ENCODE measurements at regions not wholly inside any gene's neighbourhood (a gene's known extent, or its start where the extent isn't known, plus 50 kb on each side); places are given as distances from the start of the nearest gene placed in this dataset.
"Not testable (repeated sequence)": the region's sequence is repeated elsewhere in the genome, so short reads cannot be mapped to it uniquely, and the experiment has no call there.

- DNase-seq: no peak
These were observed 1353.2 kb downstream of the AACS start for GRCh38 chr12:126418400-126418799.

DNA sequence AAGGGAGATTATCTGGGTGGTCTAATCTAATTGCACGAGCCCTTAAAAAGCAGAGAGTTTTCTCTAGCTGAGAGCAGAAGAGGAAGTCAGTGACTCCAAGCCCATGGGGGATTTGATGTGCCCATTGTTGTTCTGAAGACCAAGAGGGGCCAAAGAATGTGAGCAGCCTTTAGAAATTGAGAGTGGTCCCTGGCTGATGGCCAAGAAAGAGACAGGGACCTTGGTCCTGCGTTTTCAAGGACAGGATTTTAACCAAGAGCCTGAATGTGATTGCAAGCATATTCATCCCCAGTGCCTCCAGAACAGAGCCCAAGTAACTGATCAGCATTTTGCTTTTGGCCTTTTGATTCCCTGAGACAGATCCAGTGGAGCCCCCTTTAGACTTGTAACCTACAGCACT lies 1353.9 kb downstream of the AACS start:
- no peak for DNase-seq

DNA sequence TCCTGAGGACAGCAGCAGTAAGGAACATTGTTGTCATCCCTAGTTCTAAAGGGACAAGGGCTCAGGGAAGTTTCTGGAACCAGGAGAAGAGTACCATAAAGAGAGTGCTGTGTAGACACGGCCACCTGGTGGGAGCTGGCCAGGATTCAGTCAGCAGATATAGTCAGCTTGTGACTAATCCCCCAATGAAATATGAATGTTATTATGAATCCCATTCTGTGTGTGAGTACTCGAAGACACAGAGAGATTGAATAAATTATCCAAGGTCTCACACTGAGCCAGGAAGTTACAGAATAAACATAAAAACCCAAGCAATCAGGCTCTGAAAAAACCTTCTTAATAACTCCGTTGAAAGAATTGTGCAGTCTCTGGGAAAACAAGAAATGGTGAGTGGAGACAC lies 1359.5 kb downstream of the AACS start:
- DNase-seq: no peak

DNA sequence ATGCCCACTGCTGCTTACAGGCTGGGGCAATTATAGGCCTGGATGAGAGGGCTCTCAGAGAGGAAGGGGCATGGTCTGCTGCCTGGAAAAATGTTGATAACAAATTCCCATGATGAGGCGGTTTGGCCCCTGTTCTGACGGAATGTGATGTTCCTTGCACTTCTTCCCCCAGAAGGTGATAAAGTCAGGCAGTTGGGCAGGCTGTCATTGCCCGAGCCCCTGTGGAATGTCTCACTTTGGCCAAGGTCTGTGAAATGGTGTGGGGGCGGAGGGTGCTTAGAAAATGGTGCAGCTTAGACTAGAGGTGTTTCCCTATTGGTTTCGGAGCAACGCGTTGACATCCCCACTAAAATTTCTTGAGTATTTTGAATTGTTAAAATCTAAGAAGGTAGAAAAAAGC lies 1360.0 kb downstream of the AACS start:
- DNase-seq: no peak

DNA sequence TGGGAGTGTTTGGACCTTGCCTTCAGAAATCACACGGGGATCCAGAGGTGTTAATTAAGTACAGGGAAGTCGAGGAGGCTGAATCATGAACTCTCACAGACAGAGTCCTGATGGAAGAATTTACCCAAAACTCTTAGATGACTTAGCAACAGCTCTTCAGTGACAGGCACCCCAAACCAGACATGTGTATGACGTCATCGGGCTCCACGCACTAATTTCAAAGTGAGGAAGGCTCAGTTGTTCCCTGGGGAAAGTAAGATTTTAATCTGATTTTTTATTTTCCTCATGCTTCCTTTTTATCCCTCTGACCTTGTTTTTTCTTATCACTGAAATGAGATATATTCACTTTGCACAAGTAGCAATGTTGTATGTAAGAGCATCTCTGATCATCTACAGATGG lies 1363.5 kb downstream of the AACS start:
- no peak for DNase-seq

GRCh38 chr12:126430921-126431320 lies 1365.7 kb downstream of the AACS start:
- DNase-seq: no peak

DNA sequence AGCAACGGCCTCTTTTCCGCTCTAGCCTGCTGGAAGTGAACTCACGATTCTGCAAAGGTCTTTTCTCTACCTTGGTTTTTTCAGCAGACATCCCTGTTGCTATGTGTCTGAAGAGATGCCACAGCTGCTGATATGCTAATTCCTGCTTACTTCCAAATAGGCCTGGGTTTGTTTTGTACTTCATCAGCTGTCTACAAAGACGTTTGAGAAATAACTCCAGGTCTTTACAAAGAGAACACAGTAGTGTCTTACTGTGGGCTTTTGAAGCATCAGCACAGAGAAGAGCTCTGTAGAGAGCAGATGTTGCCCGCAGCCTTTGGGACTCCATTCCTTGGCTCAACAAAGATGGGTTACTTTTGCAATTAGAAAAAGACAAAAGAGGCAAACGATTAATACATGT lies 1366.5 kb downstream of the AACS start:
- DNase-seq: no peak

- no peak for DNase-seq
These were observed 1367.5 kb downstream of the AACS start for GRCh38 chr12:126432780-126433179.

GRCh38 chr12:126434412-126434985 lies 1369.3 kb downstream of the AACS start:
- no peak for DNase-seq

GRCh38 chr12:126436041-126436440 lies 1370.8 kb downstream of the AACS start:
- no peak for DNase-seq

GRCh38 chr12:126437934-126438333 lies 1372.7 kb downstream of the AACS start:
- DNase-seq: no peak

DNA sequence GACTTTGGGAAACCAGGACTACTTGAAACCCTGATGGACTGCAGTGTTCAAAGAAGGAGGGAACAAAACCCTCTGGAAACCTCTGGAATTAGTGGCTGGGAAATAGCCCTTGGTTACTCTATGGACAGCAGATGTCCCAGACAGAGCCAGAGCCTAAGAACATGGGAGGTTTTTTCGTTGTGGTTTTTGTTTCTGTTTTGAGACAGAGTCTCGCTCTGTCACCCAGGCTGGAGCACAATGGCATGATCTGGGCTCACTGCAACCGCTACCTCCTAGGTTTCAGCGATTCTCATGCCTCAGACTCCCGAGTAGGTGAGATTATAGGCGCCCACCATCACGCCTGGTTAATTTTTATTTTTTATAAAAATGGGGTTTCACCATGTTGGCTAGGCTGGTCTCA lies 1378.7 kb downstream of the AACS start:
- DNase-seq: no peak

DNA sequence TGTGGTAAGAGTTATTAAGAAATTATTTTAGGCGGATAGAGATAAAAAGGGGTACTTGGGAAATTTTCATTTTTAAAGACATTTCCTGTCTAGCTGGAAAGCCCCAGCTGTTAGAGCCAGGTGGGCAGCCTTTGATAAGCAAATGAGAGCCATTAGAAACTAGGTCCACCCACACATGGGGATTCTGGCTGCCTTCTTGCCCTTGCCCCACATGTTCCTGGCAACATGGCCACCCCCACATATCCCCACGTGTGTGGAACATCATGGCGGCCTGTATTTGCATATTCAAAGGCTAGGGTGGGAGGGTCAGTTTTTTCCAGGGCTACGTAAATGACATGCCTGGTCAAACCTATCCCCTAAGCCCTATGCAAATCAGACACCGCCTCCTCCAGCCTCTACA lies 1382.1 kb downstream of the AACS start:
- DNase-seq: no peak

DNA sequence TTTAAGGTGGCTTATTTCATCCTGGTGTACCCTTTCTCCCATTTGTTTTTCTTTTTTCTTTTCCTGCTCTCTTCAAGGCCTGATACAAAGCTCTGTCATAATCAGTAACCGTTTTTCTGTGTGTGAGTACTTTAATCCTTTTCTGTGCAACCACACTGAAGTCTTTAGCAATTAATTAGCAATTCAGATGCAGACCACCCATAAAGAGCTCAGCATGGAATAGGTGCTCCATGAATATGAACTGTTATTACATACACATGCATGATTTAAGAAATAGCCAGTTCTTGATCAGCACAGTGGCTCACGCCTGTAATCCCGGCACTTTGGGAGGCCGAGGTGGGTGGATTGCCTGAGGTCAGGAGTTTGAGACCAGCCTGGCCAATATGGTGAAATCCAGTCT lies 1386.6 kb downstream of the AACS start:
- DNase-seq: no peak

- not testable (repeated sequence) for DNase-seq
These were observed 1387.5 kb downstream of the AACS start for GRCh38 chr12:126452686-126453085.

DNA sequence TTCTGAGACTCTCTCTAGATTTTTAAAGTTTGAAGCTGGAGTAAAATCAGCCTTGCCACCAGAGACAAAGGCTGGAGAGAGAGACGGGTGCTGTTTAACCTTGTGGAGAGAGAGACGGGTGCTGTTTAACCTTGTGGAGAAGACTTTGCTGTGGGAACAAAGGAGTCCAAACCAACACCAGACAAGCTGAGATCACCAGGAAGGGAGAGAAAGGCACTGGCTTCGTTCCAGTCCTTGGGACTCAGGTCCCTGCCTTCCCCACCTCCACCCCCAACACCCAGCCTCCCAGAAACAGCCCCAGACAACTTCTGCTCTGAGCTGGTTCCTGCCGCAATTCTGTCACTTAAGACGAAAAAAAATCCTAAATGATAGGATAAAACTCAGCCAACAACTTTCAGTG lies 1389.3 kb downstream of the AACS start:
- DNase-seq: no peak

DNA sequence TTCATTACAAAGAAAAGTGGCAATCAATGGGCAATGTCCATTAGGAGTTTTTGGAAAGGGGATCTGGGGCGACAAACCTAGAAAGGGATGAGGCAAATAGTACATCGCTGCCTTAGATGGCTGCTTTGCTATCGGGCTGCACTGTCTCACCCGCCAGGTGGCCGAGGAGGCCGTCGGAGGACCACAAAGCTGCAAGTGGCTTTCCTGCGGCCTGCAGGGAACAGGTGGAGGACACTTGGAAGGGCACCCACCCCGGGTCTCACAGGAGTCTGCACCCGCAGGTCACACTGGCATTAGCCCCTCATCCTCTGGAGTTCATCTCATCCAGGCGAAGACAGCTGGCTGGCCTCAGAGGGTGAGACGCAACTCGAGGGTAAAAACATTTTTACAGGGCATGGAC lies 1392.5 kb downstream of the AACS start:
- no peak for DNase-seq

DNA sequence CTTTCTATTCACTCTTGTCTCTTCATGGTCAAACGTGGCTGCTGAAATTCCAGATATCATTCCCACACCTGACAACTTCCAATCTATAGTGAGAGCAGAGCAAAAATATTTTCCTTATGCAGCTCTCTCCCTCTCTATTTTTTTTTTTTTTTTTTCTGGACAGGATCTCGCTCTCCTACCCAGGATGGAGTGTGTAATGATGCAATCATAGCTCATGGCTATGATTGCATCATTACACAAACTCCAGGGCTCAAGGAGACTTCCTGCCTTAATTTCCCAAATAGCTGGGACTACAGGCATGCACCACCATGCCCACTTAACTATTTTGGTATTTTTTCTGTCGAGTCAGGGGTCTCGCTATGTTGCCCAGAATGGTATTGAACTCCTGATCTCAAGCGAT lies 1398.9 kb downstream of the AACS start:
- no peak for DNase-seq

DNA sequence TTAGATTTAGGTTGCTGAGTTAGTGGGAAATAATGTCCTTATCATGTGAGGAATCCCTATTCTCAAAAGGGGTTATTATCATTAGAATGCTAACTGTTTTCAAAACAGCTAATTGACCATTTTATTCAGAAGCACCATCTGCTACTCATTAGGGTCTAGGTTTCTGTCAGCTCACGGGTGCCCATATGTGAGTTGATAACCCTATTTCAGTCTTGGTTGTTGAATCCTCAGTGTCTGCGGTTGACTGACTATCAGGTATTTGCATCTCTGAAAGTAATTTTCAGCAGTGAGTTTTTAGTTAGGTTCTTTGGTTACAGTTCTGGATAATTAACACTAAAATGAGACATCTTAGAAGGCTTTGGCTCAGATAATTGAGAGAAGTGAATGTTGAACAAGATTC lies 1404.0 kb downstream of the AACS start:
- DNase-seq: no peak

DNA sequence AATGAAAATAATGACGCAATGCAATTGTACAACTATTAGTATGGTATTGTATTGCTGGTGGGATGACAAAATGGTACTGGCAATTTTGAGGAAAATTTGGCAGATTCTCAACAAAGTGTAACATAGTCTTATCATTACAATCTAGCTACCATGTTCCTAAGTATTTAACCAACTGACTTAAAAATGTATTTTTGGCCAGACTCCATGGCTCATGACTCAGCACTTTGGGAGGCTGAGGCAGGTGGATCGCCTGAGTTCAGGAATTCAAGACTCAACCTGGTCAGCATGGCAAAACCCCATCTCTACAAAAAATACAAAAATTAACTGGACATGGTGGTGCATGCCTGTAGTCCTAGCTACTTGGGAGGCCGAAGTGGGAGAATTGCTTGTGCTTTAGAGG lies 1409.5 kb downstream of the AACS start:
- DNase-seq: no peak

DNA sequence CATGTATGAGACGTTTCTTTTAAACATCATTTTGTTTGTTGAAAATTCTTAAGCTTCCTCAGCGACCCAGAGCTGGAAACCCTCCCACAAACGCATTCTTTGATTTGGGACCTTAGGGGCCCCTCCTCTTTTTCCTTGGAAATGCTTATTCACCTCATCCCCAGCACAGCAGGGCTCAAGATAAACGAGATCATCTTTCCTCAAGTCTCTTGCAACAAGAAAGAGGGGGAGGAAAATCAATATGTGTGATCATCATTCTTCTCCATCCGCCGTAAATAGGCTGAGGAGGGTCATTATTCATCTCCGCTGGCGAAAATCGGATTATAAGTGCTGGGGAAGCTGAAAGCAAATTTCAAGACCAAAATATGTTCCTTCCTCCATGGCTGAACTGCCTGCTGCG lies 1415.2 kb downstream of the AACS start:
- no peak for DNase-seq

GRCh38 chr12:126481688-126482087 lies 1416.5 kb downstream of the AACS start:
- DNase-seq: no peak

GRCh38 chr12:126482238-126482889 lies 1417.1 kb downstream of the AACS start:
- no peak for DNase-seq
